ENCODE measurements at regions not wholly inside any gene's neighbourhood (a gene's known extent, or its start where the extent isn't known, plus 50 kb on each side); places are given as distances from the start of the nearest gene placed in this dataset.

DNA sequence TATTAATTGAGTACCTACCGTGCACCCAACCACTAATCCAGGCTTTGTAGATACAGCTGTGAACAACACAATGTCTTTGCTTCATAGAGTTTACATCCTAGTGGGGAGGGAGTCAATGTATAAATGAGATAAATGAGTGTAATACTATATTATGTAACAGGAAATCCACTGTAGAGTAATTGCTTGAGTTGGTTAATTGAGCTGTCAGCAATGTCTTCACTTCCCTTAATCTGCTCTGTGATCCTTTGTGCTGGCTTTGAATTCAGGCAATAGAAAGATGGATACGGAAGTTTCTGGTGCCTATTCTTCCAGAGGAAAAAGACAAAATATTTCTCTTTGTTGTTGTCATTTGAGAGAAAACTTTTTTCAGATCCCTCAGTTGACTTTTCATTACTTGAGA, 104.0 kb upstream of the SLC16A7 start:
- TF ChIP-seq, protein P1, sequence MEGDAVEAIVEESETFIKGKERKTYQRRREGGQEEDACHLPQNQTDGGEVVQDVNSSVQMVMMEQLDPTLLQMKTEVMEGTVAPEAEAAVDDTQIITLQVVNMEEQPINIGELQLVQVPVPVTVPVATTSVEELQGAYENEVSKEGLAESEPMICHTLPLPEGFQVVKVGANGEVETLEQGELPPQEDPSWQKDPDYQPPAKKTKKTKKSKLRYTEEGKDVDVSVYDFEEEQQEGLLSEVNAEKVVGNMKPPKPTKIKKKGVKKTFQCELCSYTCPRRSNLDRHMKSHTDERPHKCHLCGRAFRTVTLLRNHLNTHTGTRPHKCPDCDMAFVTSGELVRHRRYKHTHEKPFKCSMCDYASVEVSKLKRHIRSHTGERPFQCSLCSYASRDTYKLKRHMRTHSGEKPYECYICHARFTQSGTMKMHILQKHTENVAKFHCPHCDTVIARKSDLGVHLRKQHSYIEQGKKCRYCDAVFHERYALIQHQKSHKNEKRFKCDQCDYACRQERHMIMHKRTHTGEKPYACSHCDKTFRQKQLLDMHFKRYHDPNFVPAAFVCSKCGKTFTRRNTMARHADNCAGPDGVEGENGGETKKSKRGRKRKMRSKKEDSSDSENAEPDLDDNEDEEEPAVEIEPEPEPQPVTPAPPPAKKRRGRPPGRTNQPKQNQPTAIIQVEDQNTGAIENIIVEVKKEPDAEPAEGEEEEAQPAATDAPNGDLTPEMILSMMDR (IDR thresholded peaks at IDR 0.05): no peak
- TF ChIP-seq EZH2 (IDR thresholded peaks at IDR 0.05; ENCODE audit: borderline replicate concordance, insufficient read depth, low read depth, low read length, poor library complexity, severe bottlenecking): no peak

Measured in B cell (primary cell).